ENCODE measurements at regions not wholly inside any gene's neighbourhood (a gene's known extent, or its start where the extent isn't known, plus 50 kb on each side); places are given as distances from the start of the nearest gene placed in this dataset.

GRCh38 chr5:4081466-4081865 is 485.8 kb downstream of the IRX1 start:
- Histone ChIP-seq H3K4me3 (no peak overlapping the region), H3K36me3 (no peaks in the 10 kb centered on the region), H3K9me3 (replicated peaks in 1 of 11) (peaks cover 0 to 5% (median 0%) of the 10 kb centered on the region in 11 experiments; a peak in 3 of 22 replicates), H3K9ac (no peak overlapping the region), H3K4me2 (no peak overlapping the region), H3K4me1 (peaks cover 0 to 4% (median 0%) of the 10 kb centered on the region in 10 experiments; a peak in 3 of 20 replicates), H3K27ac (no peak overlapping the region), H4K20me1 (no peaks in the 10 kb centered on the region), H3K27me3 (no peaks in the 10 kb centered on the region)
- 0 out of 22 replicates have a peak, but pooled peaks of 1 of the 11 experiments have one; percentile 23 for TF ChIP-seq Cebpa-rat (IDR thresholded peaks at IDR 0.05)

- Histone ChIP-seq H3K27ac (no peak overlapping the region), H3K4me1 (peaks cover 0 to 6% (median under 1%) of the 10 kb centered on the region in 10 experiments; a peak in 6 of 20 replicates), H3K36me3 (no peaks in the 10 kb centered on the region), H3K9me3 (replicated peaks in 1 of 11) (peaks cover 0 to 5% (median 0%) of the 10 kb centered on the region in 11 experiments; a peak in 3 of 22 replicates), H3K4me2 (no peak overlapping the region), H4K20me1 (no peaks in the 10 kb centered on the region), H3K27me3 (no peaks in the 10 kb centered on the region), H3K4me3 (no peak overlapping the region), H3K9ac (no peak overlapping the region)
- TF ChIP-seq Cebpa-rat (IDR thresholded peaks at IDR 0.05) = no peak
These were observed 487.4 kb downstream of the IRX1 start for GRCh38 chr5:4082966-4083564.

- no peak for TF ChIP-seq Cebpa-rat (IDR thresholded peaks at IDR 0.05)
- H3K27me3 ChIP-seq = no peaks in the 10 kb centered on the region
- no peaks in the 10 kb centered on the region for H4K20me1 ChIP-seq
- no peak overlapping the region for H3K9ac ChIP-seq
- H3K4me2 ChIP-seq = no peak overlapping the region
- H3K36me3 ChIP-seq = no peaks in the 10 kb centered on the region
- no peak overlapping the region for H3K4me3 ChIP-seq
- peaks cover 0 to 12% (median 6%) of the 10 kb centered on the region in 10 experiments; a peak in 7 of 20 replicates for H3K4me1 ChIP-seq
- peaks cover 0 to 12% (median 6%) of the 10 kb centered on the region in 11 experiments; a peak in 6 of 22 replicates for H3K9me3 ChIP-seq (replicated peaks in 1 of 11)
- no peak overlapping the region for H3K27ac ChIP-seq
These were observed 488.1 kb downstream of the IRX1 start for GRCh38 chr5:4083591-4084337.

- no peak overlapping the region for H3K4me2 ChIP-seq
- no peak overlapping the region for H3K9ac ChIP-seq
- H3K27me3 ChIP-seq = no peaks in the 10 kb centered on the region
- no peak for TF ChIP-seq Cebpa-rat (IDR thresholded peaks at IDR 0.05)
- H3K4me3 ChIP-seq = no peak overlapping the region
- peaks cover 0 to 18% (median 11%) of the 10 kb centered on the region in 11 experiments; a peak in 8 of 22 replicates for H3K9me3 ChIP-seq (replicated peaks in 1 of 11)
- peaks cover 0 to 13% (median 6%) of the 10 kb centered on the region in 10 experiments; a peak in 6 of 20 replicates for H3K4me1 ChIP-seq
- H4K20me1 ChIP-seq = no peaks in the 10 kb centered on the region
- H3K27ac ChIP-seq = no peak overlapping the region
- H3K36me3 ChIP-seq = no peaks in the 10 kb centered on the region
These were observed 490.4 kb downstream of the IRX1 start for GRCh38 chr5:4086081-4086480.

- Histone ChIP-seq H3K4me1 (peaks cover 0 to 13% (median 6%) of the 10 kb centered on the region in 10 experiments; a peak in 6 of 20 replicates), H3K4me3 (no peak overlapping the region), H3K27ac (no peak overlapping the region), H3K4me2 (no peak overlapping the region), H3K9ac (no peak overlapping the region), H3K36me3 (no peaks in the 10 kb centered on the region), H4K20me1 (no peaks in the 10 kb centered on the region), H3K27me3 (no peaks in the 10 kb centered on the region), H3K9me3 (replicated peaks in 1 of 11) (peaks cover 0 to 18% (median 12%) of the 10 kb centered on the region in 11 experiments; a peak in 8 of 22 replicates)
- TF ChIP-seq Cebpa-rat (IDR thresholded peaks at IDR 0.05) = no peak
These were observed 491.5 kb downstream of the IRX1 start for GRCh38 chr5:4087110-4087509.

- no peak for TF ChIP-seq Cebpa-rat (IDR thresholded peaks at IDR 0.05)
- Histone ChIP-seq H3K4me1 (peaks cover 0 to 19% (median 8%) of the 10 kb centered on the region in 10 experiments; a peak in 11 of 20 replicates), H3K36me3 (no peaks in the 10 kb centered on the region), H3K9me3 (replicated peaks in 1 of 11) (peaks cover 0 to 18% (median 12%) of the 10 kb centered on the region in 11 experiments; a peak in 8 of 22 replicates), H4K20me1 (no peaks in the 10 kb centered on the region), H3K4me3 (no peak overlapping the region), H3K27ac (no peak overlapping the region), H3K4me2 (0 out of 22 replicates have a peak overlapping the region, but pooled peaks of 3 of the 11 experiments have one; percentile 3 to 19 (median 8)), H3K27me3 (no peaks in the 10 kb centered on the region), H3K9ac (no peak overlapping the region)
These were observed 493.5 kb downstream of the IRX1 start for GRCh38 chr5:4089087-4089486.

- no peak overlapping the region for H3K4me2 ChIP-seq
- no peaks in the 10 kb centered on the region for H3K36me3 ChIP-seq
- peaks cover 15 to 48% (median 34%) of the 10 kb centered on the region in 10 experiments for H3K4me1 ChIP-seq
- TF ChIP-seq Cebpa-rat (IDR thresholded peaks at IDR 0.05) = no peak
- no peaks in the 10 kb centered on the region for H4K20me1 ChIP-seq
- no peak overlapping the region for H3K27ac ChIP-seq
- H3K9ac ChIP-seq = no peak overlapping the region
- H3K27me3 ChIP-seq = no peaks in the 10 kb centered on the region
- H3K9me3 ChIP-seq (replicated peaks in 1 of 11) = peaks cover 0 to 16% (median 10%) of the 10 kb centered on the region in 11 experiments; a peak in 8 of 22 replicates
- no peak overlapping the region for H3K4me3 ChIP-seq
These were observed 497.6 kb downstream of the IRX1 start for GRCh38 chr5:4093236-4093635.

GRCh38 chr5:4093970-4094369 is 498.3 kb downstream of the IRX1 start:
- Histone ChIP-seq H3K4me1 (peaks cover 15 to 48% (median 38%) of the 10 kb centered on the region in 10 experiments), H3K9me3 (replicated peaks in 1 of 11) (peaks cover 0 to 9% (median 3%) of the 10 kb centered on the region in 11 experiments; a peak in 8 of 22 replicates), H3K27me3 (no peaks in the 10 kb centered on the region), H3K9ac (no peak overlapping the region), H3K4me2 (peak overlapping the region in 6 of 11 experiments; percentile 1 to 47 (median 32); a peak in 7 of 22 replicates), H3K4me3 (no peak overlapping the region), H4K20me1 (no peaks in the 10 kb centered on the region), H3K27ac (peak overlapping the region in 3 of 11 experiments; percentile 16 to 57 (median 48); a peak in 4 of 22 replicates), H3K36me3 (no peaks in the 10 kb centered on the region)
- TF ChIP-seq Cebpa-rat (IDR thresholded peaks at IDR 0.05) = no peak

All from BLaER1 treated with 17β-estradiol and CSF1 and Interleukin-3, amounts not matched to agents 10 nM and 100 nM (cell line).